Liver (tissue), 8 donors: ENCODE measurements at regions not wholly inside any gene's neighbourhood (a gene's known extent, or its start where the extent isn't known, plus 50 kb on each side); places are given as distances from the start of the nearest gene placed in this dataset.

Source experiments
- DNase-seq: peaks from one replicate; pipeline ENCODE4 v3.0.0-alpha.2; 2017; ENCODE audit warnings: low spot score
- H3K27ac ChIP-seq, 2 donors: one replicate each; pipeline ENCODE4 v1.7.0; 2013; ENCODE audit warnings: inconsistent platforms in 2 of 2, low read length in 2 of 2, control low read depth in 1 of 2, low read depth in 1 of 2, mild to moderate bottlenecking in 1 of 2
- H3K27me3 ChIP-seq, 4 donors: one replicate each; pipeline versions ENCODE4 v1.6.1 to v1.7.0; 2013; ENCODE audit warnings: low read length in 3 of 4, inconsistent platforms in 1 of 4, mild to moderate bottlenecking in 1 of 4, moderate library complexity in 1 of 4; ENCODE audit not compliant: control insufficient read depth in 4 of 4, insufficient read depth in 4 of 4
- H3K36me3 ChIP-seq, 4 donors: one replicate each; pipeline versions ENCODE4 v1.6.1 to v1.7.0; 2013; ENCODE audit warnings: low read length in 3 of 4, mild to moderate bottlenecking in 3 of 4, low read depth in 1 of 4, moderate library complexity in 1 of 4; ENCODE audit not compliant: control insufficient read depth in 4 of 4, insufficient read depth in 3 of 4
- H3K4me1 ChIP-seq, 4 donors: one replicate each; pipeline versions ENCODE4 v1.6.1 to v1.7.0; 2013; ENCODE audit warnings: low read length in 3 of 4, mild to moderate bottlenecking in 3 of 4, moderate library complexity in 1 of 4; ENCODE audit not compliant: control insufficient read depth in 4 of 4, insufficient read depth in 4 of 4
- H3K4me3 ChIP-seq, 3 donors: one replicate each; pipeline versions ENCODE4 v1.6.1 to v1.7.0; 2013; ENCODE audit warnings: low read length in 3 of 3, control low read depth in 1 of 3, low read depth in 1 of 3, mild to moderate bottlenecking in 1 of 3
- H3K9ac ChIP-seq, 2 donors: one replicate each; pipeline ENCODE4 v1.7.0; 2013; ENCODE audit warnings: low read length in 2 of 2, mild to moderate bottlenecking in 2 of 2, moderate library complexity in 2 of 2, control low read depth in 1 of 2, low read depth in 1 of 2
- H3K9me3 ChIP-seq, 4 donors: one replicate each; pipeline versions ENCODE4 v1.6.1 to v1.7.0; 2013; ENCODE audit warnings: low read length in 3 of 4; ENCODE audit not compliant: control insufficient read depth in 4 of 4
- EGR1 ChIP-seq, 2 donors: IDR thresholded peaks; 2 replicates each; pipeline ENCODE4 v1.6.1; 2016 to 2018; ENCODE audit warnings: antibody characterized with exemption in 2 of 2, low read depth in 2 of 2
- FOXA1 ChIP-seq: IDR thresholded peaks from 2 replicates; pipeline ENCODE4 v1.6.1; 2016; ENCODE audit warnings: antibody characterized with exemption
- GABPA ChIP-seq, 2 donors: IDR thresholded peaks in 1 of 2; conservative IDR thresholded peaks in 1 of 2; 2 replicates each; pipeline ENCODE4 v1.6.1; 2016; ENCODE audit warnings: antibody characterized with exemption in 2 of 2, mild to moderate bottlenecking in 1 of 2, moderate library complexity in 1 of 2
- HNF4A ChIP-seq, 2 donors: conservative IDR thresholded peaks; 2 replicates each; pipeline ENCODE4 v1.6.1; 2016; ENCODE audit warnings: antibody characterized with exemption in 2 of 2, mild to moderate bottlenecking in 2 of 2
- HNF4G ChIP-seq: IDR thresholded peaks from 2 replicates; pipeline ENCODE4 v1.6.1; 2016; ENCODE audit warnings: antibody characterized with exemption
- JUND ChIP-seq, 2 donors: IDR thresholded peaks; 2 replicates each; pipeline ENCODE4 v1.6.1; 2016; ENCODE audit warnings: antibody characterized with exemption in 2 of 2
- NR2F2 ChIP-seq: IDR thresholded peaks from 2 replicates; pipeline ENCODE4 v1.6.1; 2016; ENCODE audit warnings: antibody characterized with exemption
- RXRA ChIP-seq, 2 donors: IDR thresholded peaks; 2 replicates each; pipeline ENCODE4 v1.6.1; 2017 to 2018; ENCODE audit warnings: antibody characterized with exemption in 2 of 2, mild to moderate bottlenecking in 1 of 2
- SP1 ChIP-seq: IDR thresholded peaks from 2 replicates; pipeline ENCODE4 v1.6.1; 2018; ENCODE audit warnings: antibody characterized with exemption, mild to moderate bottlenecking
- TAF1 ChIP-seq: conservative IDR thresholded peaks from 2 replicates; pipeline ENCODE4 v1.6.1; 2016; ENCODE audit warnings: antibody characterized with exemption, mild to moderate bottlenecking
- YY1 ChIP-seq: IDR thresholded peaks from 2 replicates; pipeline ENCODE4 v1.6.1; 2016; ENCODE audit warnings: antibody characterized with exemption, mild to moderate bottlenecking
- WGBS: extraction: QIAGEN DNeasy Blood & Tissue Kit; methylation state at CpG from one replicate; pipeline ENCODE4 v1.1.7; 2013; 5-methylcytosine and 5-hydroxymethylcytosine counted together
- TF ChIP-seq, protein P1 (sequence below): fragments of 150-350 bp; IDR thresholded peaks from 2 replicates; pipeline ENCODE4 v1.5.1; 2017; ENCODE audit warnings: improper control_type of control experiment, low read depth, low read length; ENCODE audit not compliant: missing input control
- TF ChIP-seq, protein P2 (sequence below): IDR thresholded peaks from 2 replicates; pipeline ENCODE4 v1.6.1; 2016; ENCODE audit warnings: antibody characterized with exemption
- TF ChIP-seq, protein P3 (sequence below): IDR thresholded peaks from 2 replicates; pipeline ENCODE4 v1.6.1; 2016; ENCODE audit warnings: antibody characterized with exemption, mild to moderate bottlenecking
- TF ChIP-seq, protein P4 (sequence below): IDR thresholded peaks from 2 replicates; pipeline ENCODE4 v1.6.1; 2016; ENCODE audit warnings: antibody characterized with exemption
- TF ChIP-seq, protein P5 (sequence below): IDR thresholded peaks from 2 replicates; pipeline ENCODE4 v1.6.1; 2016; ENCODE audit warnings: antibody characterized with exemption
- donor health status: healthy.
- donor health status: healthy.
- donor health status: healthy.
- donor health status: healthy.
- donor health status: healthy.

DNA sequence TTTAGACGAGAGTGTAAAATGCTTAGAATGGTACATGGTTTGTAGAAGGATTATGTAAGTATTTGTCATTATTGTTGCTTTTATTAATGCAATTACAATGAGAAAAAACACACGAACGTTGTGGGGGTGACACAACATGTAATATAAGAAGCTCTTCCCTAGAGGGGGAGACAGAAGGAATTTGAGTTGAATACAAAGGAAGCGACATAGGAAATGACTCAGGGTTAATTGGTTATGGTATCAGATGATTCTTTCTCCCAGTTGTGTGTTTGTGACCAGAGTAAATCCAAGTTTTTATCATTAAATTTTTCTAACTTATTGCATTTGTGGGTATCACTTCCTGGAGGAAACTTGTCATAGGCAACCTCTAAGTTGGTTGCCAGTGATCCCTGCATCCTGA is 625.6 kb upstream of the CDH2 start:
- H3K27ac ChIP-seq: no peak overlapping the region
- no peaks in the 10 kb centered on the region for H3K4me1 ChIP-seq
- no peak overlapping the region for H3K9ac ChIP-seq
- peaks cover 0 to 4% (median 0%) of the 10 kb centered on the region in 4 donors for H3K9me3 ChIP-seq
- H3K27me3 ChIP-seq: no peaks in the 10 kb centered on the region
- WGBS: 63% methylated on average over 4 of the region's 4 CpGs
- TF ChIP-seq TAF1 (no peak), JUND (IDR thresholded peaks at IDR 0.05) (no peak), HNF4A (conservative IDR thresholded peaks at IDR 0.05) (no peak), SP1 (no peak), HNF4G (no peak)
- TF ChIP-seq, protein P1, sequence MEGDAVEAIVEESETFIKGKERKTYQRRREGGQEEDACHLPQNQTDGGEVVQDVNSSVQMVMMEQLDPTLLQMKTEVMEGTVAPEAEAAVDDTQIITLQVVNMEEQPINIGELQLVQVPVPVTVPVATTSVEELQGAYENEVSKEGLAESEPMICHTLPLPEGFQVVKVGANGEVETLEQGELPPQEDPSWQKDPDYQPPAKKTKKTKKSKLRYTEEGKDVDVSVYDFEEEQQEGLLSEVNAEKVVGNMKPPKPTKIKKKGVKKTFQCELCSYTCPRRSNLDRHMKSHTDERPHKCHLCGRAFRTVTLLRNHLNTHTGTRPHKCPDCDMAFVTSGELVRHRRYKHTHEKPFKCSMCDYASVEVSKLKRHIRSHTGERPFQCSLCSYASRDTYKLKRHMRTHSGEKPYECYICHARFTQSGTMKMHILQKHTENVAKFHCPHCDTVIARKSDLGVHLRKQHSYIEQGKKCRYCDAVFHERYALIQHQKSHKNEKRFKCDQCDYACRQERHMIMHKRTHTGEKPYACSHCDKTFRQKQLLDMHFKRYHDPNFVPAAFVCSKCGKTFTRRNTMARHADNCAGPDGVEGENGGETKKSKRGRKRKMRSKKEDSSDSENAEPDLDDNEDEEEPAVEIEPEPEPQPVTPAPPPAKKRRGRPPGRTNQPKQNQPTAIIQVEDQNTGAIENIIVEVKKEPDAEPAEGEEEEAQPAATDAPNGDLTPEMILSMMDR: no peak
- no peaks in the 10 kb centered on the region for H3K36me3 ChIP-seq
- H3K4me3 ChIP-seq: no peak overlapping the region
- no peak for DNase-seq

DNA sequence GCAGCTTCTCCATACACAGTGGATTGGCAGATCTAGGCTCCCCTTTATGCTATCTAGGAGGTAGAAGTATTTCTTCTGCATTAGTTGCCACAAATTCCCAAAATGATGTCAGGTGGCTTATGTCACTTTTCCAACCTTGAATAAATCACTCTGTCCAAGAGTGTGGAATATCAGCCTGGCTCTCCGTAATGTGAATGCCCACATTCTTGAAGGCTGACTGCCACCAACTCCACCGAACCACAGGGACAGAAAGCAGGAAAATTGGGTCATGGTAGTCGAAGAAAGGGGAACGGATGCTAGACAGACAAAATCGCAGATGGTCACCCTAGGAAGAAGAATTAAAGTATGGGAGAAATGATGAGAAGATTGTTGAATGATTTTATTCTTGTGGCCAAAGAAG is 624.9 kb upstream of the CDH2 start:
- Histone ChIP-seq H3K27ac (no peak overlapping the region), H3K9me3 (peaks cover 0 to 4% (median 0%) of the 10 kb centered on the region in 4 donors), H3K27me3 (no peaks in the 10 kb centered on the region), H3K9ac (no peak overlapping the region), H3K4me3 (no peak overlapping the region), H3K4me1 (no peaks in the 10 kb centered on the region), H3K36me3 (no peaks in the 10 kb centered on the region)
- WGBS: 89% methylated on average over 5 of the region's 5 CpGs
- TF ChIP-seq, protein P2, sequence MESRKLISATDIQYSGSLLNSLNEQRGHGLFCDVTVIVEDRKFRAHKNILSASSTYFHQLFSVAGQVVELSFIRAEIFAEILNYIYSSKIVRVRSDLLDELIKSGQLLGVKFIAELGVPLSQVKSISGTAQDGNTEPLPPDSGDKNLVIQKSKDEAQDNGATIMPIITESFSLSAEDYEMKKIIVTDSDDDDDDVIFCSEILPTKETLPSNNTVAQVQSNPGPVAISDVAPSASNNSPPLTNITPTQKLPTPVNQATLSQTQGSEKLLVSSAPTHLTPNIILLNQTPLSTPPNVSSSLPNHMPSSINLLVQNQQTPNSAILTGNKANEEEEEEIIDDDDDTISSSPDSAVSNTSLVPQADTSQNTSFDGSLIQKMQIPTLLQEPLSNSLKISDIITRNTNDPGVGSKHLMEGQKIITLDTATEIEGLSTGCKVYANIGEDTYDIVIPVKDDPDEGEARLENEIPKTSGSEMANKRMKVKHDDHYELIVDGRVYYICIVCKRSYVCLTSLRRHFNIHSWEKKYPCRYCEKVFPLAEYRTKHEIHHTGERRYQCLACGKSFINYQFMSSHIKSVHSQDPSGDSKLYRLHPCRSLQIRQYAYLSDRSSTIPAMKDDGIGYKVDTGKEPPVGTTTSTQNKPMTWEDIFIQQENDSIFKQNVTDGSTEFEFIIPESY: no peak
- TF ChIP-seq NR2F2: no peak
- TF ChIP-seq, protein P3, sequence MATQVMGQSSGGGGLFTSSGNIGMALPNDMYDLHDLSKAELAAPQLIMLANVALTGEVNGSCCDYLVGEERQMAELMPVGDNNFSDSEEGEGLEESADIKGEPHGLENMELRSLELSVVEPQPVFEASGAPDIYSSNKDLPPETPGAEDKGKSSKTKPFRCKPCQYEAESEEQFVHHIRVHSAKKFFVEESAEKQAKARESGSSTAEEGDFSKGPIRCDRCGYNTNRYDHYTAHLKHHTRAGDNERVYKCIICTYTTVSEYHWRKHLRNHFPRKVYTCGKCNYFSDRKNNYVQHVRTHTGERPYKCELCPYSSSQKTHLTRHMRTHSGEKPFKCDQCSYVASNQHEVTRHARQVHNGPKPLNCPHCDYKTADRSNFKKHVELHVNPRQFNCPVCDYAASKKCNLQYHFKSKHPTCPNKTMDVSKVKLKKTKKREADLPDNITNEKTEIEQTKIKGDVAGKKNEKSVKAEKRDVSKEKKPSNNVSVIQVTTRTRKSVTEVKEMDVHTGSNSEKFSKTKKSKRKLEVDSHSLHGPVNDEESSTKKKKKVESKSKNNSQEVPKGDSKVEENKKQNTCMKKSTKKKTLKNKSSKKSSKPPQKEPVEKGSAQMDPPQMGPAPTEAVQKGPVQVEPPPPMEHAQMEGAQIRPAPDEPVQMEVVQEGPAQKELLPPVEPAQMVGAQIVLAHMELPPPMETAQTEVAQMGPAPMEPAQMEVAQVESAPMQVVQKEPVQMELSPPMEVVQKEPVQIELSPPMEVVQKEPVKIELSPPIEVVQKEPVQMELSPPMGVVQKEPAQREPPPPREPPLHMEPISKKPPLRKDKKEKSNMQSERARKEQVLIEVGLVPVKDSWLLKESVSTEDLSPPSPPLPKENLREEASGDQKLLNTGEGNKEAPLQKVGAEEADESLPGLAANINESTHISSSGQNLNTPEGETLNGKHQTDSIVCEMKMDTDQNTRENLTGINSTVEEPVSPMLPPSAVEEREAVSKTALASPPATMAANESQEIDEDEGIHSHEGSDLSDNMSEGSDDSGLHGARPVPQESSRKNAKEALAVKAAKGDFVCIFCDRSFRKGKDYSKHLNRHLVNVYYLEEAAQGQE: no peak
- no peak for TF ChIP-seq HNF4A (conservative IDR thresholded peaks at IDR 0.05)
- TF ChIP-seq GABPA (IDR thresholded peaks at IDR 0.05 in 1 of 2, conservative IDR thresholded peaks at IDR 0.05 in 1 of 2): no peak
- TF ChIP-seq, protein P4, sequence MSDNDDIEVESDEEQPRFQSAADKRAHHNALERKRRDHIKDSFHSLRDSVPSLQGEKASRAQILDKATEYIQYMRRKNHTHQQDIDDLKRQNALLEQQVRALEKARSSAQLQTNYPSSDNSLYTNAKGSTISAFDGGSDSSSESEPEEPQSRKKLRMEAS: no peak
- TF ChIP-seq, protein P5, sequence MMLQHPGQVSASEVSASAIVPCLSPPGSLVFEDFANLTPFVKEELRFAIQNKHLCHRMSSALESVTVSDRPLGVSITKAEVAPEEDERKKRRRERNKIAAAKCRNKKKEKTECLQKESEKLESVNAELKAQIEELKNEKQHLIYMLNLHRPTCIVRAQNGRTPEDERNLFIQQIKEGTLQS: no peak
- no peak for TF ChIP-seq YY1
- TF ChIP-seq JUND (IDR thresholded peaks at IDR 0.05): no peak
- TF ChIP-seq HNF4G: no peak
- TF ChIP-seq SP1: no peak
- no peak for TF ChIP-seq EGR1 (IDR thresholded peaks at IDR 0.05; ENCODE audit: low read depth in 2 of 2)
- no peak for TF ChIP-seq FOXA1
- no peak for TF ChIP-seq RXRA (IDR thresholded peaks at IDR 0.05)
- no peak for DNase-seq
